ENCODE measurements at regions not wholly inside any gene's neighbourhood (a gene's known extent, or its start where the extent isn't known, plus 50 kb on each side); places are given as distances from the start of the nearest gene placed in this dataset.

DNA sequence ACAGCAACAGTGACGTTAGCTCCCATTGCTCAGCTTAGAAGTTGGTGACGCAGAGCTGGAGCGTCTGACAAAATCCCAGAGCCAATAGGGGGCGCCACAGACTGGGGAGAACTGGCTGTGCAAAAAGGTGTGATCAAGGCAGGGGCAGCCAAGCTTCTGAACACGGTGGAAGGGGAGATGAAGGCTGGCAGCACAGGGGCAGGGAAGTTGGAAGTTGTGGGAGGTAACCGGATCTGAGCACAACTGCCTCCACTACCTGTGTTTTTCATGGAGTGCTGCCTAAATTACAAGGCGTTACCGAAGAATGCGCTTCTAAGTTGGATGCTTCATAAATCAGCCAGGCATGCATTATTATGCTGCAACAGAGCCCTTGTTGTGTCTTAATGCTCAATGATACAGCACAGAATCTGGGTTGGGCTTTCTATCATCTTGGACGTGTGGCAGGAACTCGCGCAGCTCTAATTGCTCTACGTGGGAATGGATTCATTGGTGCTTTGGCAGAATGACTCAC, 370.0 kb downstream of the SLC4A3 start:
- peak; percentile 70 for DNase-seq (ENCODE audit: low read depth)
- no peak overlapping the region for H3K4me3 ChIP-seq (ENCODE audit: low read depth, low read length)
- TF ChIP-seq, protein P1, sequence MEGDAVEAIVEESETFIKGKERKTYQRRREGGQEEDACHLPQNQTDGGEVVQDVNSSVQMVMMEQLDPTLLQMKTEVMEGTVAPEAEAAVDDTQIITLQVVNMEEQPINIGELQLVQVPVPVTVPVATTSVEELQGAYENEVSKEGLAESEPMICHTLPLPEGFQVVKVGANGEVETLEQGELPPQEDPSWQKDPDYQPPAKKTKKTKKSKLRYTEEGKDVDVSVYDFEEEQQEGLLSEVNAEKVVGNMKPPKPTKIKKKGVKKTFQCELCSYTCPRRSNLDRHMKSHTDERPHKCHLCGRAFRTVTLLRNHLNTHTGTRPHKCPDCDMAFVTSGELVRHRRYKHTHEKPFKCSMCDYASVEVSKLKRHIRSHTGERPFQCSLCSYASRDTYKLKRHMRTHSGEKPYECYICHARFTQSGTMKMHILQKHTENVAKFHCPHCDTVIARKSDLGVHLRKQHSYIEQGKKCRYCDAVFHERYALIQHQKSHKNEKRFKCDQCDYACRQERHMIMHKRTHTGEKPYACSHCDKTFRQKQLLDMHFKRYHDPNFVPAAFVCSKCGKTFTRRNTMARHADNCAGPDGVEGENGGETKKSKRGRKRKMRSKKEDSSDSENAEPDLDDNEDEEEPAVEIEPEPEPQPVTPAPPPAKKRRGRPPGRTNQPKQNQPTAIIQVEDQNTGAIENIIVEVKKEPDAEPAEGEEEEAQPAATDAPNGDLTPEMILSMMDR (conservative IDR thresholded peaks at IDR 0.05; ENCODE audit: low read depth, low read length), result peak; percentile 86

GRCh38 chr2:219998107-219998506, 370.7 kb downstream of the SLC4A3 start:
- no peak for DNase-seq (ENCODE audit: low read depth)
- TF ChIP-seq, protein P1 (conservative IDR thresholded peaks at IDR 0.05; ENCODE audit: low read depth, low read length), result peak; percentile 27

GRCh38 chr2:219998714-219999227, 371.3 kb downstream of the SLC4A3 start:
- TF ChIP-seq, protein P1 (conservative IDR thresholded peaks at IDR 0.05; ENCODE audit: low read depth, low read length), result peak; percentile 13
- H3K4me3 ChIP-seq (ENCODE audit: low read depth, low read length), result no peak overlapping the region
- DNase-seq (ENCODE audit: low read depth), result no peak

More at GRCh38 chr2:219998107-219998506, 370.7 kb downstream of the SLC4A3 start:
- no peak overlapping the region for H3K4me3 ChIP-seq (ENCODE audit: low read depth, low read length)

DNA sequence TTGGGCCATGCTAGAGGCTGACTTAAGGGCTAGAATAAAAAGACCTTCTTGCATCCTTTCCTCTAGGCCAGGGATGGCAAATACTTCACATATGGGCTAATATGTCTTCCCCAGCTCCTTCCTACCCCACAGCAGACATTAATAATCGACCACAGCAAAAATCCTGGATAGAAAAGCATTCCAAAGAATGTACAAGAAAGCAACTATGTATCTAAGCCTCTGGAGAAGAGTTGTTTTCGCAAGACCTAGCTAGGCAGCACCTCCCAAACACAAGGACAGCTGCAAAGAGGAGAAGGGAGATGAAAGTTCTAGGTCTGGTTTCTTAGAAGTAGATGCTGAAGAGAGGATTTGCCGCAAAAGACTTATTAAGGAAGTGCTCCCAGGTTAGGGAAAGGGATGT, 372.6 kb downstream of the SLC4A3 start:
- H3K4me3 ChIP-seq (ENCODE audit: low read depth, low read length), result no peak overlapping the region
- peak; percentile 30 for DNase-seq (ENCODE audit: low read depth)
- TF ChIP-seq, protein P1 (conservative IDR thresholded peaks at IDR 0.05; ENCODE audit: low read depth, low read length), result no peak

GRCh38 chr2:220000586-220000985, 373.2 kb downstream of the SLC4A3 start:
- no peak for DNase-seq (ENCODE audit: low read depth)
- no peak overlapping the region for H3K4me3 ChIP-seq (ENCODE audit: low read depth, low read length)
- TF ChIP-seq, protein P1 (conservative IDR thresholded peaks at IDR 0.05; ENCODE audit: low read depth, low read length), result no peak

DNA sequence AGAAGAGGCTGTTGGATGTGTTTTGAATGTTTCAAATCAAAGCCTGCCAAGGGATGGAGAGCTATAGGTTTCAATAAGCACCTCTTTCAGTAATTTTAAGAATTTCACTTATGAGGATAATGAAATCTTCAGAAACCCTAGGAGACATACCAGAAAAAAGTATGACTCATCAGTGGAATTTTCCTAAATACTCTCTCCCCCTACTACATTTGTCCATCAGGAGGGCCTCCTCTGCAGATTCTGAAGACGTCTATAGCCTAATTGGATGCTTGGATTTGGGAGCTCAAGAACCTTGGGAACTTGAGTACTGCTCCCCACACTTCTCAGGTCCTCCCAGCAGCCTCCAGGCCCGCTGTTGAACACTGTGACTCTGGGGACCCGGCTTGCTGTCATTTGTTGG, 374.3 kb downstream of the SLC4A3 start:
- TF ChIP-seq, protein P1 (conservative IDR thresholded peaks at IDR 0.05; ENCODE audit: low read depth, low read length), result no peak
- peak; percentile 68 for DNase-seq (ENCODE audit: low read depth)
- H3K4me3 ChIP-seq (ENCODE audit: low read depth, low read length), result no peak overlapping the region

DNA sequence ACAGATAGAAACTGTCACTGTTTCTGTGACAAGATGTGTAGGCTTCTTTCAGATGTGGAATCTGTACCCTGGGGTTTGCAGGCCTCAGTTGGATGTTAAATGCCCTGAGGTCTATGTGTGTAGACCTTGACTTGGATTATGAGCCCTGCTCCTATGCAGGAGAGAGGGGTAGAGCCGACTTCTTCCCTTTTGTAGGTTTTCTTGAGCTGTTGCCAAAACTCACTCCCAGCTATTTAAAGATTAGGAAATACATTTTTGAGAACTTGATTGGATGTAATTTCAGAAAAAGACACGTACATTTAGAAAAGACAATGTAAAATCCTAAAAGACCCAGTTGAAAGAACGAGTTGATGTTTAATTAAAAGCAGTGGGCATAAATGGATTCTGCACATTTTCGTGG, 374.8 kb downstream of the SLC4A3 start:
- H3K4me3 ChIP-seq (ENCODE audit: low read depth, low read length), result no peak overlapping the region
- TF ChIP-seq, protein P1 (conservative IDR thresholded peaks at IDR 0.05; ENCODE audit: low read depth, low read length), result no peak
- DNase-seq (ENCODE audit: low read depth), result peak; percentile 21

Data from choroid plexus epithelial cell (primary cell).